Upper lobe of left lung (tissue), 4 donors: ENCODE measurements at regions not wholly inside any gene's neighbourhood (a gene's known extent, or its start where the extent isn't known, plus 50 kb on each side); places are given as distances from the start of the nearest gene placed in this dataset.

Experiments used
- CTCF ChIP-seq, 6 experiments: fragments of 450-650 bp in 4 of 6; fragments of 200-600 bp in 2 of 6; sonication (generic) in 2 of 6; IDR thresholded peaks; one replicate each; pipeline ENCODE4 v1.5.1; 2016 to 2019; ENCODE audit warnings: antibody characterized with exemption in 6 of 6
- POLR2A ChIP-seq, 4 donors: fragments of 450-650 bp; IDR thresholded peaks; one replicate each; pipeline ENCODE4 v1.5.1; 2016 to 2017; ENCODE audit warnings: antibody characterized with exemption in 4 of 4, mild to moderate bottlenecking in 2 of 4
- POLR2AphosphoS5 ChIP-seq, 2 donors: sonication (generic); formaldehyde crosslinking; IDR thresholded peaks; one replicate each; pipeline ENCODE4 v1.5.1; 2017; ENCODE audit warnings: antibody characterized with exemption in 2 of 2

GRCh38 chr2:119059940-119060339 lies 98.6 kb downstream of the C1QL2 start:
- TF ChIP-seq CTCF (IDR thresholded peaks at IDR 0.05), result no peak
- TF ChIP-seq POLR2AphosphoS5 (IDR thresholded peaks at IDR 0.05), result no peak
- TF ChIP-seq POLR2A (IDR thresholded peaks at IDR 0.05), result no peak
